Brain microvascular endothelial cell (primary cell): ENCODE measurements at regions not wholly inside any gene's neighbourhood (a gene's known extent, or its start where the extent isn't known, plus 50 kb on each side); places are given as distances from the start of the nearest gene placed in this dataset.

Source experiments
- DNase-seq: peaks from one replicate; pipeline ENCODE4 v3.0.0-alpha.2; 2020
- H3K27ac ChIP-seq: fragments of 250-450 bp; sonication (Bioruptor Pico); 2 replicates; pipeline ENCODE4 v1.5.1; 2020; ENCODE audit warnings: mild to moderate bottlenecking, moderate library complexity
- H3K27me3 ChIP-seq: fragments of 250-450 bp; sonication (Bioruptor Pico); replicated peaks from 2 replicates; pipeline ENCODE4 v1.5.1; 2020; ENCODE audit warnings: mild to moderate bottlenecking
- H3K36me3 ChIP-seq: fragments of 250-450 bp; sonication (Bioruptor Pico); replicated peaks from 2 replicates; pipeline ENCODE4 v1.5.1; 2020; ENCODE audit warnings: mild to moderate bottlenecking
- H3K4me3 ChIP-seq: 2 replicates; pipeline ENCODE4 v1.5.1; 2011; ENCODE audit warnings: low read depth, mild to moderate bottlenecking, control low read depth, low read length, moderate library complexity
- in situ Hi-C: cut with HindIII; loops from 2 replicates; pipeline ENCODE4 v1.10.0; 2017; ENCODE audit warnings: low sequenced_read_pairs, low pct_ligation_motif_present
- TF ChIP-seq, protein P1 (sequence below): IDR thresholded peaks from 2 replicates; pipeline ENCODE4 v1.5.1; 2011; ENCODE audit warnings: low read depth, mild to moderate bottlenecking, moderate library complexity, low read length, control low read depth, inconsistent platforms; ENCODE audit errors: missing control alignments

DNA sequence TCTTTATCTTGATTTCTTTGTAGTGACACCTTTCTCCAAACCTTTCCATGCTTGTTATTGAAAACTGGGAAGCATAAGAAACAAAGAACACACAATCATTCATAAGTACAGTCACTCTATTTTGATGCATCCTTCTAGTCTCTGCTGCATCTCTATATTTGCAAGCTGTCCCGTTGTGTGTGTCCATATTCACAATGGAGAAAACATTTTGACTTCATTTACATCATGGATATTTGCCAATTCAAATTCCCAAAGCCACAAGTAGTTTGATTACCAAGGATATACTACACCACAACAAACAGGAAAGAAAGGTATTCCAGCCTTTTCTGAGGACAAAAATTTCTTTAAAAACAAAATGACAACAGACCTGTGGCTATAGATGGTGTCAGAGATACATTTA is 673.8 kb downstream of the STIM2 start:
- no peak overlapping the region for H3K4me3 ChIP-seq
- TF ChIP-seq, protein P1, sequence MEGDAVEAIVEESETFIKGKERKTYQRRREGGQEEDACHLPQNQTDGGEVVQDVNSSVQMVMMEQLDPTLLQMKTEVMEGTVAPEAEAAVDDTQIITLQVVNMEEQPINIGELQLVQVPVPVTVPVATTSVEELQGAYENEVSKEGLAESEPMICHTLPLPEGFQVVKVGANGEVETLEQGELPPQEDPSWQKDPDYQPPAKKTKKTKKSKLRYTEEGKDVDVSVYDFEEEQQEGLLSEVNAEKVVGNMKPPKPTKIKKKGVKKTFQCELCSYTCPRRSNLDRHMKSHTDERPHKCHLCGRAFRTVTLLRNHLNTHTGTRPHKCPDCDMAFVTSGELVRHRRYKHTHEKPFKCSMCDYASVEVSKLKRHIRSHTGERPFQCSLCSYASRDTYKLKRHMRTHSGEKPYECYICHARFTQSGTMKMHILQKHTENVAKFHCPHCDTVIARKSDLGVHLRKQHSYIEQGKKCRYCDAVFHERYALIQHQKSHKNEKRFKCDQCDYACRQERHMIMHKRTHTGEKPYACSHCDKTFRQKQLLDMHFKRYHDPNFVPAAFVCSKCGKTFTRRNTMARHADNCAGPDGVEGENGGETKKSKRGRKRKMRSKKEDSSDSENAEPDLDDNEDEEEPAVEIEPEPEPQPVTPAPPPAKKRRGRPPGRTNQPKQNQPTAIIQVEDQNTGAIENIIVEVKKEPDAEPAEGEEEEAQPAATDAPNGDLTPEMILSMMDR, result no peak
- in situ Hi-C loops, result no loop called here
- DNase-seq, result no peak
- H3K27ac ChIP-seq, result no peak overlapping the region
- no peaks in the 10 kb centered on the region for H3K27me3 ChIP-seq
- H3K36me3 ChIP-seq, result no peaks in the 10 kb centered on the region

DNA sequence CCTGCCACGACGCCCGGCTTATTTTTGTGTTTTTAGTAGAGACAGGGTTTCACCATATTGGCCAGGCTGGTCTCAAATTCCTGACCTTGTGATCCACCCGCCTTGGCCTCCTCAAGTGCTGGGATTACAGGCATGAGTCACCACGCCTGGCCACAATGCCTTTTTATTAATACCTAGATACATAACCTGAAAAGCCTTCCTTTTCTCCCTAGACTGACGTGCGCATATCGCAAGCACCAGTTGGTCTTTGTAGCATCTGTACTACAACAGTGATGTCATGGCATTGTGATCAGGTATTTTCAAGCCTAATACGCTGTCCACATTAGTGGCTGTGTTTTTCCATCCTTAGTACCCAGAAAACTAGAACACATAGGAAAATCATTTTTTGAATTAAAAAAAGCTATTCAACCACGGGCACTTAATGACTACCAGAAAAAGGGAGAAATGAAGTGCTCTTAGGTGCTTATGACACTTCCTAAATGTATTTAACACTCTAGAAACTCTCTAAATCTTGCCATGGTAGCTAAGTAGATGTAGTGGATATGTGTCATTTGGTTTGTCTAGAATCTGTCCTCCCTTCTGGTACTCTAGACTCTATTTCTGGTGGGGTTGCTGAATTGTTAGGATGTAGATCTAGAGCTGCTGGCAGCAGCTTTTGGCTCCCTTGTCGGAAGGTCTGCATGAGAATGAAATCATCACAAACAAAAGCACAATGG is 707.8 kb downstream of the STIM2 start:
- no peak overlapping the region for H3K4me3 ChIP-seq
- TF ChIP-seq, protein P1, result no peak
- DNase-seq, result no peak
- no peak overlapping the region for H3K27ac ChIP-seq
- no peaks in the 10 kb centered on the region for H3K27me3 ChIP-seq
- no peaks in the 10 kb centered on the region for H3K36me3 ChIP-seq
- in situ Hi-C loops, result no loop called here

DNA sequence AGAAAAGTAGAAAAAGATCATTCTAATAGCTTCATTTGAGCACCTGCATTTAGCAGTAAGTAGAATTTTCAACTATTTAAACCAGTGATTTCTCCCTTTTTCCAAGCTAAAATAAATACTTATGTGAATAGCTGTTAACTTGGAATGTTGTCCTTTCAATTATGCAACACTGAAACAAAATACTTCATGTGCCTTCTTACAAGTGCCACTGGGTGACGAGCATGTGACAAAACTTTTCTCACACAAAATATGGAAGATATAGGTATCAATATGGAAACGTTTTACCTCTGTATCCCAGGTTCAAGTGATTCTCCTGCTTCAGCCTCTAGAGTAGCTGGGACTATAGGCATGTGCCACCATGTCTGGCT is 708.3 kb downstream of the STIM2 start:
- TF ChIP-seq, protein P1, result no peak
- H3K4me3 ChIP-seq, result no peak overlapping the region
- no peaks in the 10 kb centered on the region for H3K27me3 ChIP-seq
- no peaks in the 10 kb centered on the region for H3K36me3 ChIP-seq
- in situ Hi-C loops, result no loop called here
- DNase-seq, result no peak
- H3K27ac ChIP-seq, result no peak overlapping the region

DNA sequence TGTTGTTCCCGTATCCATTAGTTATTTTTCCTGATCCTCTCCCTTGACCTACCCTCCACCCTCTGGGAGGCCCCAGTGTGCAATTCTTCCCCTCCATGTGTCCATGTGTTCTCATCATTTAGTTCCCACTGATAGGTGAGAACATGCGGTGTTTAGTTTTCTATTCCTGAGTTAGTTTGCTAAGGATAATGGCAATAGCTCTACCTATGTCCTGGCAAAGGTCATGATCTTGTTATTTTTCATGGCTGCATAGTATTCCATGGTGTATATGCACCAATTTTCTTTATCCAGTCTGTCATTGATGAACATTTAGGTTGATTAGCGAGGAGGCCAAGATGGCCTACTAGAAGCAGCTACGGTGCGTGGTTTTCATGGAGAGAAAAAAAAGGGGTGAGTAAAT is 714.1 kb downstream of the STIM2 start:
- DNase-seq, result no peak
- TF ChIP-seq, protein P1, result no peak
- Histone ChIP-seq H3K27ac (no peak overlapping the region), H3K27me3 (no peaks in the 10 kb centered on the region), H3K4me3 (no peak overlapping the region), H3K36me3 (no peaks in the 10 kb centered on the region)
- in situ Hi-C loops, result no loop called here

DNA sequence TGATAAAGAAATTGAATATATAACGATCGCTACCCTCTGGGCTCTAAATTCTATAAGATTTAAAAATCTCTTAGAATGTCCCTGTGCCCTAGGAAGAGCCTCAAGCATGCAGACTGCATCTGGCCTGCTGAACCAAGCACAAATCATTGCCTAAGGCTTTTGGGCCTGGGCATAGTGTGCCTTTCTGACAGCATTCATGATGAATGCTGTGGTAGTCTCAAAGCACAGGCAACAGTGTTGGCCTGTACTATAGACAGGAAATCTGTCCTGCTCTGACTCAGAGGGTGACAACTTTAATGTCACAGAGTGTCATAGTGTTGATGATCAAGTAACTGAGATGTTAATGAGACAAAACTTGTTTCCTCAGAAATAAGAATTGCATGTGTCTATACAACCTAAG is 717.3 kb downstream of the STIM2 start:
- H3K36me3 ChIP-seq, result no peaks in the 10 kb centered on the region
- TF ChIP-seq, protein P1, result no peak
- no peak for DNase-seq
- no peaks in the 10 kb centered on the region for H3K27me3 ChIP-seq
- in situ Hi-C loops, result no loop called here
- H3K27ac ChIP-seq, result no peak overlapping the region
- H3K4me3 ChIP-seq, result no peak overlapping the region

DNA sequence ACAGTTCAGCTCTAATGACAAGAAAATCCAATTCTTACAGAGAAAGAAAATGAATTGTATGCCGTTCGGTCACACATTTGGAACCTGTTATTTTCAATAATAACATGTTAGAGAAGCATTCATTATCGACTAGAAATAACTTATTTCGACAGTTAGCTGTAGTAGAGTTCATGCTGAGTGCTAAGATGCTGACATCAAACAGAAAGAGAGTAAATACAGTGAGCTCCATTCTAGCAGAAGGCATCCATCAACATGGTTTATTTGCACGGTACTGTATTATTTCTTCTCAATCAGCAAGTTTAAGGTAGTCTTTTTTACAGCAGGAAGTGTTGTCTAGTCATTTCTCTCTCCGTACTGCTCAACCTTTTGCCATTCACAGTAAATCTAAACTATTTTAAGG is 732.1 kb downstream of the STIM2 start:
- DNase-seq, result no peak
- in situ Hi-C loops, result no loop called here
- H3K27me3 ChIP-seq, result no peaks in the 10 kb centered on the region
- no peaks in the 10 kb centered on the region for H3K36me3 ChIP-seq
- no peak overlapping the region for H3K27ac ChIP-seq
- TF ChIP-seq, protein P1, result no peak
- no peak overlapping the region for H3K4me3 ChIP-seq
